GM12874 (cell line): ENCODE measurements at regions not wholly inside any gene's neighbourhood (a gene's known extent, or its start where the extent isn't known, plus 50 kb on each side); places are given as distances from the start of the nearest gene placed in this dataset.

ENCODE experiments used
- TF ChIP-seq, protein P1 (sequence below): IDR thresholded peaks from 2 replicates; pipeline ENCODE4 v1.5.1; 2011; ENCODE audit warnings: low read depth, mild to moderate bottlenecking, control low read depth, low read length, moderate library complexity; ENCODE audit not compliant: insufficient read depth

DNA sequence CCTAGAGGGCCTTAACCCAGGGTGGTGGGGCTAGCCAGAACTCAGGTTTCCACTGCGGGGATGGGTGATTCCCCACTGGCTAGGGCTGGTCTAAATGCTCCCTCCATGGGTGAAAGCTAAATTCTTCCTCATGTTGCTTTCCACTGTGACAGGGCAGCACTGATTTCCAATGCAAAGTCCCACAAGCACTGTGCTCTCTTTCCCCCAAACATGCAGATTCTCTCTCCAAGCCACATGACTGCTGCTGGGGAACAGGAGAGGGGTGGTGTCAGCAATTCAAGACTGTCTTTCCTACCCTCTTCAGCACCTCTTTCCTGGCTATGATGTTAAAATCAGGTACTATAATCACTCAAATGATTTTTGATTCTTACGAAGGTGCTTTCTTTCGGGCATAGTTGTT lies 215.5 kb downstream of the RWDD3 start:
- TF ChIP-seq, protein P1, sequence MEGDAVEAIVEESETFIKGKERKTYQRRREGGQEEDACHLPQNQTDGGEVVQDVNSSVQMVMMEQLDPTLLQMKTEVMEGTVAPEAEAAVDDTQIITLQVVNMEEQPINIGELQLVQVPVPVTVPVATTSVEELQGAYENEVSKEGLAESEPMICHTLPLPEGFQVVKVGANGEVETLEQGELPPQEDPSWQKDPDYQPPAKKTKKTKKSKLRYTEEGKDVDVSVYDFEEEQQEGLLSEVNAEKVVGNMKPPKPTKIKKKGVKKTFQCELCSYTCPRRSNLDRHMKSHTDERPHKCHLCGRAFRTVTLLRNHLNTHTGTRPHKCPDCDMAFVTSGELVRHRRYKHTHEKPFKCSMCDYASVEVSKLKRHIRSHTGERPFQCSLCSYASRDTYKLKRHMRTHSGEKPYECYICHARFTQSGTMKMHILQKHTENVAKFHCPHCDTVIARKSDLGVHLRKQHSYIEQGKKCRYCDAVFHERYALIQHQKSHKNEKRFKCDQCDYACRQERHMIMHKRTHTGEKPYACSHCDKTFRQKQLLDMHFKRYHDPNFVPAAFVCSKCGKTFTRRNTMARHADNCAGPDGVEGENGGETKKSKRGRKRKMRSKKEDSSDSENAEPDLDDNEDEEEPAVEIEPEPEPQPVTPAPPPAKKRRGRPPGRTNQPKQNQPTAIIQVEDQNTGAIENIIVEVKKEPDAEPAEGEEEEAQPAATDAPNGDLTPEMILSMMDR, result no peak

DNA sequence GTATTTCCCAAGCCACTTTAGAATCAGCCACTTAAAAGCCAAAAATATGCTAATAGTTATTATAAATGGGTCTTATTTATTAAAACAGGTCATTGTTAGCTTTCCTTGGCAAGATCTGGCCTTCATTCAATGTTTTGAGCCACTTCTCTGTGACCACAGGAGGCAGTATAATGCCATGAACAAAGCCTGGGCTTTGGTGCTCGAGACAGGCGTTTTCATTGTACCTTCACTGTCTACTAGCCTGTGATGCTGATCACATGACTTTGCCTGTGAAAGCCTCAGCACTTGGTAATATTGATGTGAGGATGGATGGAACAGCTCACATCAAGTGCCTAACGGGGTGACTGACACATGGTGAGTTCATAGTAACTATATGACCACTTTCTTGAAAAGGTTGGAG lies 217.0 kb downstream of the RWDD3 start:
- TF ChIP-seq, protein P1, result 0 out of 2 replicates have a peak, but pooled peaks have one; percentile 1

DNA sequence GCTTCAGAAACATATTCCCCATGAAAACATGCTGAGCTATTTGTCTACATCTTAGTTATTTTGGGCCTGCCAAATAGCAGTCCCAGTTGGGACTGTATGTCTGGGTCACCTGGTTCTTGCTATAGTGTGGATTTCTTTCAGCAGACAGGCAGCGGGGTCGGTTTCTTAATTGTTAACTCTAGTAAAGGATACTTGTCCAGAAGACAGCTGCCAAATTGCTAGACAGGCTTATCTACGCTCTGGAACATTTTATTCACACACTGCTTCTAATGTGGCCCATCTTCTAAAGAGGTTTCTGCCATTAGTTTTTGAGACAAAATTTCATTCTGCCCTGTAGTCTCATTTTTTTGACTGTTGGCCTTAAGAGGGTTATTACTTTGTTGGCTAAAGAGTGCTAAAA lies 217.9 kb downstream of the RWDD3 start:
- TF ChIP-seq, protein P1, result no peak

DNA sequence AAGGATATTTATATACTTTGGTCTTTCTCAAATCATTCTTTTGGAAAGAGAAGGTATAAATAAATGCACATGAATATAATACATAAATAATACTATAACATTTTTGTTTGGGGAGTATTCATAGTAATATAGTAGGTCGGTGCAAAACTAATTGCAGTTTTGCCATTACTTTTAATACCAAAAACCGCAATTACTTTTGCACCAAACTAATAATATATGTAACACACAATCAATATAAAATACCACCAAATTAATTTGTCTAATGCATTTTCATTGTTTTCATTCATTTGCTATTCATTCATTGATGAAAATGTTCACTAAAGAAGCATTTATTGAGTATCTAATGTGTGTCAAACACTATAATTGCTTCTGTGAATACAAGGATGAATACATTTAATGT lies 219.0 kb downstream of the RWDD3 start:
- TF ChIP-seq, protein P1, result no peak

DNA sequence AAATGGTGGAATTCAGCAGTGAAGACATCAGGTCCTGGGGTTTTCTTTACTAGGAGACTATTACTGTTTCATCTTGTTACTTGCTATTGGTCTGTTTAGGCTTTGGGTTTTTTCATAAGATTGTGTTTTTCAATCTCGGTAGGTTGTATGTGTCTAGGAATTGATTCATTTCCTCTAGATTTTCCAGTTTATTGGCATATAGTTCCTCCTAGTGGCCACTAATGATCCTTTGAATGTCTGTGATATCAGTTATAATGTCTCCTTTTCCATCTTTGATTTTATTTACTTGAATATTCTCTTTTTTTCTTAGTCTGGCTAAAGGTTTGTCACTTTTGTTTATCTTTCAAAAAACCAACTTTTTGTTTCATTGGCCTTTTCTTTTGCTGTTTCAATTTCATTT lies 233.0 kb downstream of the RWDD3 start:
- TF ChIP-seq, protein P1, result no peak

DNA sequence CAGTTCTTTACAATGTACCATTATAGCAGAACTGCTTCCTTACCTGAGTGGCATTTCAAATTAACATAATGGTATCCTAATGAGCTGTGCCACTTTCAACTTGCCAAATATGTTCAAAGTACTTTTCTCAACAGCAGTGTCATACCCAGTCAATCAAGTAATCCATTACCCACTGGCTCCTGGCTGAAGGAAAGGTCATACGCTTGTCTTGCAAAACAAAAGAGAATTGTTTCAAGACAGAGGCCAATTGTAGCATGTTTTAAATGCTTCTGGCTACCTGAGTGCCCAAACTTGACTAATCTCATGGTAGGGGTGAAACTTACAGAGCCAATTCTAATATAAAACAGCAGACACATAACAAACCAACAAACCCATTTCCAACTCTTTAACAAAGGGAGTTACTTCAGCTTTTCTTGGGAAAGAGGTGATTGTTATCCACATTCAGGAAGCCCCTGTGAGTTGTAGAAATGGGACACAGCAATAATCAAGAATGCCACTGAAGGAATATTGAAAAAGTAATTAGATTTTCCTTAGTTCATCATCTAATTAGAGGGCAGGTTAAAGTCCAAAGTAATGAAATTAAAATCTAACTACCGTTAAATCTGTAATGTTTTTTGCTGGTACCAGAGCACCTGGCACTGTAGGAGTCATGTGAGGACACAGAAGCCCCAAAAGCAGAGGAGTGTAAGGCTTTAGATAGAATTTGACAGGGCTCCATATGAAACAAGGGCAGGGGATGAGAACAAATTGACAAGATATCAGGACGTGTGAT lies 241.9 kb downstream of the RWDD3 start:
- TF ChIP-seq, protein P1, result no peak

DNA sequence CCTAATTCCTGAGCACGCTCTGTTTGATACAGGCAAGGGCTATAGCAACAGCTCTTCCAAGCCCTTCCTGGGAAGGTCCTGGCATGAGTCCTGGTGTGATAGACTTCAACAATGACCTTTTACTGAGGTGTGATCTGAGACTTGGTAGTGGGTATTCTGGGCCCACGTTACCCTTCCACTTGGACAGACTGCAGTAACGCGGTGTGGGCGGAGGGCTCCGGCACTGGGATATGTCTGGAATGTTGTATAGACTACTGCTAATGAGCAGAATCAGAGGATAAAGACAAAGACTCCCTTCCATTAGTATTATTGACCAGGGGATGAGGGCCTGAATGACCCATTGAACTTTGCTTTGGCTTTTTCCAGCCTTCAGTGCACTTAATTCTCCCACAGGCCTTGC lies 262.3 kb downstream of the RWDD3 start:
- TF ChIP-seq, protein P1, result no peak
